Smooth muscle cell (in vitro differentiated cells): ENCODE measurements at regions not wholly inside any gene's neighbourhood (a gene's known extent, or its start where the extent isn't known, plus 50 kb on each side); places are given as distances from the start of the nearest gene placed in this dataset.
A peak's percentile ranks its signal among the peaks of the same experiment; 100 is the strongest.

Experiments used
- DNase-seq: peaks from one replicate; lab custom pipeline; 2025; ENCODE audit not compliant: unreplicated experiment; lab: John Stamatoyannopoulos, UW
- H2AFZ ChIP-seq: fragments of 200-600 bp; sonication (generic); 2 replicates; pipeline ENCODE4 v1.6.0; 2016; ENCODE audit warnings: antibody characterized with exemption, low read depth, mild to moderate bottlenecking
- H3F3A ChIP-seq: fragments of 200-600 bp; sonication (generic); 2 replicates; pipeline ENCODE4 v1.6.0; 2017; ENCODE audit warnings: antibody characterized with exemption, low read depth
- H3K27ac ChIP-seq: fragments of 200-600 bp; sonication (generic); 2 replicates; pipeline ENCODE4 v1.5.1; 2016; ENCODE audit warnings: low read depth, mild to moderate bottlenecking
- H3K27me3 ChIP-seq: fragments of 200-600 bp; sonication (generic); 2 replicates; pipeline ENCODE4 v1.6.1; 2016; ENCODE audit warnings: low read depth, mild to moderate bottlenecking
- H3K36me3 ChIP-seq: fragments of 200-600 bp; sonication (generic); 2 replicates; pipeline ENCODE4 v1.5.1; 2016; ENCODE audit warnings: low read depth
- H3K4me1 ChIP-seq: fragments of 200-600 bp; sonication (generic); 2 replicates; pipeline ENCODE4 v1.5.1; 2016; ENCODE audit warnings: low read depth
- H3K4me2 ChIP-seq: fragments of 200-600 bp; sonication (generic); 2 replicates; pipeline ENCODE4 v1.6.0; 2016; ENCODE audit warnings: mild to moderate bottlenecking
- H3K4me3 ChIP-seq: fragments of 200-600 bp; sonication (generic); 2 replicates; pipeline ENCODE4 v1.5.1; 2016; ENCODE audit warnings: mild to moderate bottlenecking
- H3K79me2 ChIP-seq: fragments of 200-600 bp; sonication (generic); 2 replicates; pipeline ENCODE4 v1.6.0; 2016; ENCODE audit warnings: low read depth, mild to moderate bottlenecking
- H3K9ac ChIP-seq: fragments of 200-600 bp; sonication (generic); 2 replicates; pipeline ENCODE4 v1.6.0; 2016; ENCODE audit warnings: low read depth
- H3K9me3 ChIP-seq: fragments of 200-600 bp; sonication (generic); replicated peaks from 2 replicates; pipeline ENCODE4 v1.5.1; 2016; ENCODE audit warnings: low read depth
- H4K20me1 ChIP-seq: fragments of 200-600 bp; sonication (generic); 2 replicates; pipeline ENCODE4 v1.6.0; 2016; ENCODE audit warnings: low read depth
- CTCF ChIP-seq: fragments of 200-600 bp; sonication (generic); IDR thresholded peaks from 2 replicates; pipeline ENCODE4 v1.5.1; 2017; ENCODE audit warnings: borderline replicate concordance, mild to moderate bottlenecking, antibody characterized with exemption; ENCODE audit not compliant: insufficient read depth, poor library complexity, severe bottlenecking
- WGBS: methylation state at CpG from one replicate; pipeline ENCODE4 v1.1.7; 2016; ENCODE audit warnings: low lambda C conversion rate; 5-methylcytosine and 5-hydroxymethylcytosine counted together

- DNase-seq, result no peak
- no peaks in the 10 kb centered on the region for H3K9me3 ChIP-seq
Observed at GRCh38 chrX:38965888-38966287, 164.6 kb downstream of the MID1IP1 start.

GRCh38 chrX:38968344-38969216 lies 167.3 kb downstream of the MID1IP1 start:
- H4K20me1 ChIP-seq, result no peaks in the 10 kb centered on the region
- peak overlapping the region; percentile 47 for H3K27ac ChIP-seq
- 66% methylated on average over 3 of the region's 3 CpGs for WGBS
- H2AFZ ChIP-seq, result no peak overlapping the region
- no peak for DNase-seq
- H3K4me3 ChIP-seq, result no peak overlapping the region
- no peaks in the 10 kb centered on the region for H3K36me3 ChIP-seq
- no peaks in the 10 kb centered on the region for H3K9me3 ChIP-seq
- no peaks in the 10 kb centered on the region for H3F3A ChIP-seq
- no peak overlapping the region for H3K9ac ChIP-seq
- TF ChIP-seq CTCF, result no peak
- no peak overlapping the region for H3K4me2 ChIP-seq
- H3K27me3 ChIP-seq, result no peaks in the 10 kb centered on the region
- H3K4me1 ChIP-seq, result no peaks in the 10 kb centered on the region
- no peaks in the 10 kb centered on the region for H3K79me2 ChIP-seq

More at GRCh38 chrX:38965888-38966287, 164.6 kb downstream of the MID1IP1 start:
- no peak overlapping the region for H3K4me3 ChIP-seq
- H3K27ac ChIP-seq, result no peak overlapping the region
- no peak overlapping the region for H3K9ac ChIP-seq
- TF ChIP-seq CTCF, result no peak
- no peak overlapping the region for H3K4me2 ChIP-seq
- no peaks in the 10 kb centered on the region for H3K4me1 ChIP-seq
- no peaks in the 10 kb centered on the region for H3K79me2 ChIP-seq
- H3F3A ChIP-seq, result no peaks in the 10 kb centered on the region
- 73% methylated on average over 6 of the region's 6 CpGs for WGBS
- no peaks in the 10 kb centered on the region for H3K27me3 ChIP-seq
- H3K36me3 ChIP-seq, result no peaks in the 10 kb centered on the region
- no peaks in the 10 kb centered on the region for H4K20me1 ChIP-seq
- no peak overlapping the region for H2AFZ ChIP-seq

- Histone ChIP-seq H3K9ac (no peak overlapping the region), H3K36me3 (no peaks in the 10 kb centered on the region), H3K4me3 (no peak overlapping the region), H4K20me1 (no peaks in the 10 kb centered on the region), H3K27me3 (no peaks in the 10 kb centered on the region), H3F3A (no peaks in the 10 kb centered on the region), H3K4me1 (no peaks in the 10 kb centered on the region), H2AFZ (no peak overlapping the region), H3K4me2 (no peak overlapping the region), H3K9me3 (no peaks in the 10 kb centered on the region), H3K79me2 (no peaks in the 10 kb centered on the region), H3K27ac (no peak overlapping the region)
- DNase-seq, result no peak
- no peak for TF ChIP-seq CTCF
- WGBS, result 92% methylated on average over 1 of the region's 1 CpG
Observed at GRCh38 chrX:38970074-38970473, 168.8 kb downstream of the MID1IP1 start.

- Histone ChIP-seq H3K4me2 (no peak overlapping the region), H3K79me2 (no peaks in the 10 kb centered on the region), H3K9ac (no peak overlapping the region), H2AFZ (no peak overlapping the region), H3K9me3 (no peaks in the 10 kb centered on the region), H3K27ac (no peak overlapping the region), H3K4me1 (no peaks in the 10 kb centered on the region), H3K4me3 (no peak overlapping the region), H3K27me3 (no peaks in the 10 kb centered on the region), H3K36me3 (no peaks in the 10 kb centered on the region), H4K20me1 (no peaks in the 10 kb centered on the region), H3F3A (no peaks in the 10 kb centered on the region)
- WGBS, result 76% methylated on average over 3 of the region's 3 CpGs
- DNase-seq, result no peak
- no peak for TF ChIP-seq CTCF
Observed at GRCh38 chrX:38970845-38971244, 169.6 kb downstream of the MID1IP1 start.
